ENCODE measurements at regions not wholly inside any gene's neighbourhood (a gene's known extent, or its start where the extent isn't known, plus 50 kb on each side); places are given as distances from the start of the nearest gene placed in this dataset.

- no peak overlapping the region for H3K27ac ChIP-seq
- TF ChIP-seq CTCF (IDR thresholded peaks at IDR 0.05): no peak
- TF ChIP-seq ZFX (IDR thresholded peaks at IDR 0.05; ENCODE audit: borderline replicate concordance): no peak
These were observed 975.9 kb downstream of the MAT2B start for GRCh38 chr5:164481270-164481669.

GRCh38 chr5:164482351-164482750, 976.9 kb downstream of the MAT2B start:
- TF ChIP-seq CTCF (IDR thresholded peaks at IDR 0.05): no peak
- no peak for TF ChIP-seq ZFX (IDR thresholded peaks at IDR 0.05; ENCODE audit: borderline replicate concordance)
- H3K27ac ChIP-seq: no peak overlapping the region

GRCh38 chr5:164484948-164485347, 979.5 kb downstream of the MAT2B start:
- no peak for TF ChIP-seq ZFX (IDR thresholded peaks at IDR 0.05; ENCODE audit: borderline replicate concordance)
- TF ChIP-seq CTCF (IDR thresholded peaks at IDR 0.05): no peak
- no peak overlapping the region; the same call in 1 of the 2 replicates for H3K27ac ChIP-seq

- no peak overlapping the region for H3K27ac ChIP-seq
- TF ChIP-seq ZFX (IDR thresholded peaks at IDR 0.05; ENCODE audit: borderline replicate concordance) (no peak), CTCF (IDR thresholded peaks at IDR 0.05) (no peak)
These were observed 982.5 kb downstream of the MAT2B start for GRCh38 chr5:164487939-164488338.

GRCh38 chr5:164497311-164498064, 992.1 kb downstream of the MAT2B start:
- TF ChIP-seq ZFX (IDR thresholded peaks at IDR 0.05; ENCODE audit: borderline replicate concordance): no peak
- no peak for TF ChIP-seq CTCF (IDR thresholded peaks at IDR 0.05)
- H3K27ac ChIP-seq: no peak overlapping the region

- no peak overlapping the region for H3K27ac ChIP-seq
These were observed 993.0 kb downstream of the MAT2B start for GRCh38 chr5:164498438-164498837.

More at GRCh38 chr5:164498438-164498837, 993.0 kb downstream of the MAT2B start:
- TF ChIP-seq CTCF (IDR thresholded peaks at IDR 0.05): no peak
- TF ChIP-seq ZFX (IDR thresholded peaks at IDR 0.05; ENCODE audit: borderline replicate concordance): no peak
